GM21737 (cell line): ENCODE measurements at regions not wholly inside any gene's neighbourhood (a gene's known extent, or its start where the extent isn't known, plus 50 kb on each side); places are given as distances from the start of the nearest gene placed in this dataset.
"Not testable (repeated sequence)": the region's sequence is repeated elsewhere in the genome, so short reads cannot be mapped to it uniquely, and the experiment has no call there.

Experiments
- ATAC-seq: cut with Tn5 transposase; IDR thresholded peaks from one replicate; pipeline ENCODE4 v1.9.1; 2021; ENCODE audit warnings: mild to moderate bottlenecking, moderate library complexity; ENCODE audit not compliant: unreplicated experiment

GRCh38 chr1:106290805-106291501 lies 765.5 kb upstream of the PRMT6 start:
- no peak for ATAC-seq

GRCh38 chr1:106292130-106292529 lies 764.3 kb upstream of the PRMT6 start:
- no peak for ATAC-seq

- ATAC-seq = no peak
These were observed 760.0 kb upstream of the PRMT6 start for GRCh38 chr1:106296431-106296830.

- ATAC-seq = no peak
These were observed 752.4 kb upstream of the PRMT6 start for GRCh38 chr1:106304106-106304505.

GRCh38 chr1:106319612-106320011 lies 736.9 kb upstream of the PRMT6 start:
- no peak for ATAC-seq

GRCh38 chr1:106325600-106325999 lies 730.9 kb upstream of the PRMT6 start:
- ATAC-seq = no peak

- ATAC-seq = no peak
These were observed 712.0 kb upstream of the PRMT6 start for GRCh38 chr1:106344494-106344893.

GRCh38 chr1:106360252-106360651 lies 696.2 kb upstream of the PRMT6 start:
- ATAC-seq = no peak

- no peak for ATAC-seq
These were observed 689.7 kb upstream of the PRMT6 start for GRCh38 chr1:106366627-106367319.

GRCh38 chr1:106378261-106378660 lies 678.2 kb upstream of the PRMT6 start:
- no peak for ATAC-seq

GRCh38 chr1:106380772-106381171 lies 675.7 kb upstream of the PRMT6 start:
- no peak for ATAC-seq

- not testable (repeated sequence) for ATAC-seq
These were observed 667.3 kb upstream of the PRMT6 start for GRCh38 chr1:106389160-106389559.

- no peak for ATAC-seq
These were observed 663.4 kb upstream of the PRMT6 start for GRCh38 chr1:106393046-106393445.

- no peak for ATAC-seq
These were observed 660.5 kb upstream of the PRMT6 start for GRCh38 chr1:106396020-106396419.

GRCh38 chr1:106398391-106398790 lies 658.1 kb upstream of the PRMT6 start:
- no peak for ATAC-seq

GRCh38 chr1:106406114-106406513 lies 650.4 kb upstream of the PRMT6 start:
- ATAC-seq = no peak

GRCh38 chr1:106412321-106412720 lies 644.2 kb upstream of the PRMT6 start:
- not testable (repeated sequence) for ATAC-seq

- ATAC-seq = no peak
These were observed 621.2 kb upstream of the PRMT6 start for GRCh38 chr1:106435269-106435668.

GRCh38 chr1:106439475-106439874 lies 617.0 kb upstream of the PRMT6 start:
- no peak for ATAC-seq

- ATAC-seq = no peak
These were observed 609.0 kb upstream of the PRMT6 start for GRCh38 chr1:106447466-106447865.

- no peak for ATAC-seq
These were observed 599.6 kb upstream of the PRMT6 start for GRCh38 chr1:106456832-106457231.

- no peak for ATAC-seq
These were observed 599.1 kb upstream of the PRMT6 start for GRCh38 chr1:106457368-106457767.

- ATAC-seq = no peak
These were observed 597.6 kb upstream of the PRMT6 start for GRCh38 chr1:106458866-106459265.
